Chondrocyte (in vitro differentiated cells): ENCODE measurements at regions not wholly inside any gene's neighbourhood (a gene's known extent, or its start where the extent isn't known, plus 50 kb on each side); places are given as distances from the start of the nearest gene placed in this dataset.

Experiments
- DNase-seq: peaks from one replicate; pipeline ENCODE4 v3.0.0; 2021; ENCODE audit warnings: mixed read lengths, low spot score
- H3K27ac Mint-ChIP-seq: one replicate; pipeline ENCODE4 v1.8.0; 2021; ENCODE audit warnings: mild to moderate bottlenecking, moderate library complexity, mixed read lengths; ENCODE audit not compliant: unreplicated experiment
- H3K27me3 Mint-ChIP-seq: 2 replicates; pipeline ENCODE4 v1.8.0; 2021; ENCODE audit warnings: low read depth, mixed read lengths
- H3K36me3 Mint-ChIP-seq: 2 replicates; pipeline ENCODE4 v1.8.0; 2021; ENCODE audit warnings: low read depth, mixed read lengths
- H3K4me1 Mint-ChIP-seq: 2 replicates; pipeline ENCODE4 v1.8.0; 2021; ENCODE audit warnings: low read depth, mild to moderate bottlenecking, mixed read lengths
- H3K4me3 Mint-ChIP-seq: one replicate; pipeline ENCODE4 v1.8.0; 2021; ENCODE audit warnings: mild to moderate bottlenecking, moderate library complexity, mixed read lengths; ENCODE audit not compliant: unreplicated experiment
- H3K9me3 Mint-ChIP-seq: 2 replicates; pipeline ENCODE4 v1.8.0; 2021; ENCODE audit warnings: low read depth, mixed read lengths
- CTCF ChIP-seq: fragments of 200-600 bp; sonication (generic); IDR thresholded peaks from 2 replicates; pipeline ENCODE4 v1.5.0; 2021; ENCODE audit warnings: antibody characterized with exemption, mild to moderate bottlenecking, moderate library complexity

- peaks cover 36% of the 10 kb centered on the region for H3K27me3 Mint-ChIP-seq
- DNase-seq: peak; percentile 66
- peaks cover 6% of the 10 kb centered on the region for H3K4me1 Mint-ChIP-seq
- H3K27ac Mint-ChIP-seq: no peak overlapping the region
- no peak overlapping the region for H3K4me3 Mint-ChIP-seq
- no peaks in the 10 kb centered on the region for H3K36me3 Mint-ChIP-seq
- no peak for TF ChIP-seq CTCF
- no peaks in the 10 kb centered on the region for H3K9me3 Mint-ChIP-seq
Measured at GRCh38 chr4:3826247-3827172, 60.3 kb downstream of the ADRA2C start.

GRCh38 chr4:3827616-3828492 lies 61.7 kb downstream of the ADRA2C start:
- peak; percentile 84 for DNase-seq
- H3K9me3 Mint-ChIP-seq: no peaks in the 10 kb centered on the region
- H3K4me3 Mint-ChIP-seq: no peak overlapping the region
- H3K36me3 Mint-ChIP-seq: no peaks in the 10 kb centered on the region
- peaks cover 34% of the 10 kb centered on the region for H3K27me3 Mint-ChIP-seq
- no peaks in the 10 kb centered on the region for H3K4me1 Mint-ChIP-seq
- H3K27ac Mint-ChIP-seq: no peak overlapping the region
- TF ChIP-seq CTCF: no peak

GRCh38 chr4:3828546-3828945 lies 62.4 kb downstream of the ADRA2C start:
- peak; percentile 72 for DNase-seq
- Mint-ChIP-seq H3K27ac (no peak overlapping the region), H3K27me3 (peaks cover 38% of the 10 kb centered on the region), H3K4me1 (no peaks in the 10 kb centered on the region), H3K9me3 (no peaks in the 10 kb centered on the region), H3K36me3 (no peaks in the 10 kb centered on the region), H3K4me3 (no peak overlapping the region)
- no peak for TF ChIP-seq CTCF

GRCh38 chr4:3829211-3829955 lies 63.2 kb downstream of the ADRA2C start:
- Mint-ChIP-seq H3K27me3 (peaks cover 44% of the 10 kb centered on the region), H3K36me3 (no peaks in the 10 kb centered on the region), H3K4me1 (no peaks in the 10 kb centered on the region), H3K27ac (no peak overlapping the region), H3K4me3 (no peak overlapping the region), H3K9me3 (no peaks in the 10 kb centered on the region)
- peak; percentile 88 for DNase-seq
- TF ChIP-seq CTCF: no peak
